B cell (primary cell): ENCODE measurements at regions not wholly inside any gene's neighbourhood (a gene's known extent, or its start where the extent isn't known, plus 50 kb on each side); places are given as distances from the start of the nearest gene placed in this dataset.
"Not testable (repeated sequence)": the region's sequence is repeated elsewhere in the genome, so short reads cannot be mapped to it uniquely, and the experiment has no call there.

ENCODE experiments used
- ATAC-seq: fragments of 200-7000 bp; cut with Tn5 transposase; one replicate; pipeline ENCODE4 v1.10.0; 2021; ENCODE audit warnings: low read depth, mild to moderate bottlenecking, moderate number of reproducible peaks, moderate library complexity
- CTCF ChIA-PET: fragments of 350-600 bp; sonication (Branson Sonifier 250); formaldehyde crosslinking; loops from one replicate; lab custom pipeline; 2021; ENCODE audit warnings: antibody characterized with exemption, inconsistent platforms; lab: Charles Lee
- POLR2A ChIA-PET: fragments of 350-600 bp; sonication (Branson Sonifier 250); formaldehyde crosslinking; loops from one replicate; lab custom pipeline; 2021; ENCODE audit warnings: antibody characterized with exemption; lab: Charles Lee
- DNase-seq: peaks from one replicate; pipeline ENCODE4 v3.0.0; 2013
- H2AFZ ChIP-seq: 2 replicates; pipeline ENCODE4 v1.6.1; 2012; ENCODE audit warnings: mild to moderate bottlenecking, low read depth, low read length; ENCODE audit not compliant: insufficient read depth, poor library complexity, severe bottlenecking
- H3K27ac ChIP-seq, 2 donors: 1 replicate in 1 of 2; 2 replicates in 1 of 2; pipeline ENCODE4 v1.5.1; 2012 to 2013; ENCODE audit warnings: low read length in 2 of 2, mild to moderate bottlenecking in 2 of 2, moderate library complexity in 1 of 2
- H3K27me3 ChIP-seq, 4 experiments: fragments of 200-600 bp in 1 of 4; sonication (generic) in 1 of 4; replicated peaks in 1 of 4; 1 replicate in 2 of 4; 2 replicates in 2 of 4; pipeline versions ENCODE4 v1.6.1 to v1.7.0; 2013 to 2016; ENCODE audit warnings: low read length in 3 of 4, mild to moderate bottlenecking in 2 of 4, mixed read lengths in 1 of 4, moderate library complexity in 1 of 4; ENCODE audit not compliant: insufficient read depth in 4 of 4, control insufficient read depth in 3 of 4; ENCODE audit errors: control extremely low read depth in 1 of 4
- H3K36me3 ChIP-seq, 2 experiments: replicated peaks in 1 of 2; 1 replicate in 1 of 2; 2 replicates in 1 of 2; pipeline versions ENCODE4 v1.6.1 to v1.7.1; 2013; ENCODE audit warnings: low read length in 1 of 2; ENCODE audit not compliant: insufficient read depth in 2 of 2, control insufficient read depth in 1 of 2; ENCODE audit errors: control extremely low read depth in 1 of 2, extremely low read depth in 1 of 2
- H3K4me1 ChIP-seq, 2 donors: fragments of 200-600 bp in 1 of 2; sonication (generic) in 1 of 2; 1 replicate in 1 of 2; 2 replicates in 1 of 2; pipeline versions ENCODE4 v1.5.1 to v1.6.1; 2013 to 2017; ENCODE audit warnings: low read length in 2 of 2; ENCODE audit not compliant: control insufficient read depth in 2 of 2, insufficient read depth in 2 of 2
- H3K4me2 ChIP-seq: replicated peaks from 2 replicates; pipeline ENCODE3; 2012; ENCODE audit warnings: mild to moderate bottlenecking, low read depth, low read length; ENCODE audit not compliant: poor library complexity, severe bottlenecking
- H3K4me3 ChIP-seq, 5 experiments: fragments of 200-600 bp in 1 of 5; sonication (generic) in 1 of 5; 1 replicate in 3 of 5; 2 replicates in 2 of 5; pipeline versions ENCODE4 v1.5.1 to v1.7.0; 2011 to 2016; ENCODE audit warnings: low read length in 4 of 5, mild to moderate bottlenecking in 4 of 5, low read depth in 2 of 5, control low read depth in 1 of 5, moderate library complexity in 1 of 5; ENCODE audit not compliant: insufficient read depth in 1 of 5; ENCODE audit errors: control extremely low read depth in 1 of 5, extremely low read depth in 1 of 5
- H3K79me2 ChIP-seq: fragments of 200-600 bp; sonication (generic); one replicate; pipeline ENCODE4 v1.6.0; 2016; ENCODE audit warnings: low read length; ENCODE audit not compliant: control insufficient read depth, insufficient read depth
- H3K9ac ChIP-seq: fragments of 200-600 bp; sonication (generic); 2 replicates; pipeline ENCODE4 v1.6.1; 2017; ENCODE audit warnings: mild to moderate bottlenecking, low read length, moderate library complexity
- H3K9me3 ChIP-seq, 3 donors: one replicate each; pipeline versions ENCODE4 v1.6.1 to v1.7.1; 2013; ENCODE audit warnings: low read length in 2 of 3; ENCODE audit not compliant: control insufficient read depth in 2 of 3, insufficient read depth in 1 of 3; ENCODE audit errors: control extremely low read depth in 1 of 3
- H4K20me1 ChIP-seq: 2 replicates; pipeline ENCODE4 v1.6.0; 2012; ENCODE audit warnings: mild to moderate bottlenecking, low read length; ENCODE audit not compliant: insufficient read depth, control insufficient read depth, poor library complexity, severe bottlenecking
- H3K27ac Mint-ChIP-seq: one replicate; pipeline ENCODE4 v1.8.0; 2021; ENCODE audit warnings: mixed read lengths
- H3K27me3 Mint-ChIP-seq: one replicate; pipeline ENCODE4 v1.8.0; 2021; ENCODE audit warnings: mixed read lengths
- H3K4me1 Mint-ChIP-seq: one replicate; pipeline ENCODE4 v1.8.0; 2021; ENCODE audit warnings: mixed read lengths
- H3K4me3 Mint-ChIP-seq: one replicate; pipeline ENCODE4 v1.8.0; 2021; ENCODE audit warnings: mixed read lengths
- H3K9me3 Mint-ChIP-seq: one replicate; pipeline ENCODE4 v1.8.0; 2022; ENCODE audit warnings: mixed read lengths; ENCODE audit not compliant: insufficient read depth
- CTCF ChIP-seq: fragments of 200-600 bp; IDR thresholded peaks from one replicate; pipeline ENCODE4 v1.8.0; 2022; ENCODE audit warnings: antibody characterized with exemption, mild to moderate bottlenecking
- EZH2 ChIP-seq: IDR thresholded peaks from 2 replicates; pipeline ENCODE4 v1.6.1; 2012; ENCODE audit warnings: borderline replicate concordance, low read depth, mild to moderate bottlenecking, moderate library complexity, low read length; ENCODE audit not compliant: insufficient read depth, poor library complexity, severe bottlenecking
- WGBS: methylation state at CpG from one replicate; pipeline ENCODE4 v1.1.5; 2013; ENCODE audit warnings: missing lambda C conversion rate; ENCODE audit not compliant: insufficient coverage; 5-methylcytosine and 5-hydroxymethylcytosine counted together
- intact Hi-C: fragments of 100-400 bp; cut with micrococcal nuclease; formaldehyde crosslinking; loops from one replicate; pipeline ENCODE4 v1.10.0; 2022

- ATAC-seq (no peak), DNase-seq (no peak)
- Mint-ChIP-seq H3K27ac (no peak overlapping the region), H3K9me3 (peaks cover 6% of the 10 kb centered on the region), H3K4me1 (no peaks in the 10 kb centered on the region), H3K4me3 (no peak overlapping the region), H3K27me3 (no peaks in the 10 kb centered on the region)
- H3K27me3 ChIP-seq: no peaks in the 10 kb centered on the region
- H3K9ac ChIP-seq: no peak overlapping the region
- CTCF ChIA-PET: no interaction called here
- TF ChIP-seq CTCF: no peak
- TF ChIP-seq EZH2: no peak
- no peaks in the 10 kb centered on the region for H4K20me1 ChIP-seq
- peaks cover 0 to 12% (median 0%) of the 10 kb centered on the region in 3 donors for H3K9me3 ChIP-seq
- H3K4me3 ChIP-seq: no peak overlapping the region
- H2AFZ ChIP-seq: no peak overlapping the region
- intact Hi-C loops: no loop called here
- H3K4me2 ChIP-seq: no peak overlapping the region
- H3K27ac ChIP-seq: no peak overlapping the region
- no peaks in the 10 kb centered on the region for H3K79me2 ChIP-seq
- POLR2A ChIA-PET: no interaction called here
- no peaks in the 10 kb centered on the region for H3K36me3 ChIP-seq
- H3K4me1 ChIP-seq: no peaks in the 10 kb centered on the region
These were observed 70.2 kb downstream of the OR4C45 start for GRCh38 chr11:50102916-50103315.

GRCh38 chr11:50140686-50141085, 108.0 kb downstream of the OR4C45 start:
- H3K27me3 Mint-ChIP-seq, H4K20me1 ChIP-seq, DNase-seq, H3K4me3 Mint-ChIP-seq, H3K27me3 ChIP-seq, ATAC-seq, H3K36me3 ChIP-seq, H3K27ac ChIP-seq, H3K4me1 Mint-ChIP-seq, H3K4me3 ChIP-seq, CTCF ChIA-PET, H3K9me3 Mint-ChIP-seq, H3K9me3 ChIP-seq, H3K4me2 ChIP-seq, H3K79me2 ChIP-seq, POLR2A ChIA-PET, H3K27ac Mint-ChIP-seq, H2AFZ ChIP-seq, intact Hi-C loops, H3K4me1 ChIP-seq, H3K9ac ChIP-seq: not testable (repeated sequence)
- WGBS: 0% methylated on average over 1 of the region's 2 CpGs

- WGBS: 69% methylated on average over 2 of the region's 3 CpGs
- H3K27ac Mint-ChIP-seq, ATAC-seq, H3K4me1 Mint-ChIP-seq, H3K4me2 ChIP-seq, CTCF ChIA-PET, DNase-seq, intact Hi-C loops, H3K9ac ChIP-seq, H3K4me1 ChIP-seq, H3K27me3 ChIP-seq, H3K4me3 ChIP-seq, H3K79me2 ChIP-seq, H4K20me1 ChIP-seq, H2AFZ ChIP-seq, H3K27ac ChIP-seq, H3K27me3 Mint-ChIP-seq, POLR2A ChIA-PET, H3K36me3 ChIP-seq, H3K4me3 Mint-ChIP-seq: not testable (repeated sequence)
- peaks cover 11% of the 10 kb centered on the region for H3K9me3 Mint-ChIP-seq
- H3K9me3 ChIP-seq: peaks cover 0 to 11% (median 0%) of the 10 kb centered on the region in 3 donors
These were observed 113.6 kb downstream of the OR4C45 start for GRCh38 chr11:50146308-50146707.
